PC-3 (cell line): ENCODE measurements at regions not wholly inside any gene's neighbourhood (a gene's known extent, or its start where the extent isn't known, plus 50 kb on each side); places are given as distances from the start of the nearest gene placed in this dataset.

Experiments used
- EZH2 ChIP-seq: fragments of 300-600 bp; sonication (generic); IDR thresholded peaks from one replicate; pipeline ENCODE4 v1.6.1; 2017; ENCODE audit warnings: antibody characterized with exemption, mild to moderate bottlenecking, low read length; ENCODE audit not compliant: unreplicated experiment
- TF ChIP-seq, protein P1 (sequence below): fragments of 300-600 bp; sonication (generic); conservative IDR thresholded peaks from 2 replicates; pipeline ENCODE4 v1.5.1; 2017; ENCODE audit warnings: antibody characterized with exemption, low read depth, mild to moderate bottlenecking, low read length

DNA sequence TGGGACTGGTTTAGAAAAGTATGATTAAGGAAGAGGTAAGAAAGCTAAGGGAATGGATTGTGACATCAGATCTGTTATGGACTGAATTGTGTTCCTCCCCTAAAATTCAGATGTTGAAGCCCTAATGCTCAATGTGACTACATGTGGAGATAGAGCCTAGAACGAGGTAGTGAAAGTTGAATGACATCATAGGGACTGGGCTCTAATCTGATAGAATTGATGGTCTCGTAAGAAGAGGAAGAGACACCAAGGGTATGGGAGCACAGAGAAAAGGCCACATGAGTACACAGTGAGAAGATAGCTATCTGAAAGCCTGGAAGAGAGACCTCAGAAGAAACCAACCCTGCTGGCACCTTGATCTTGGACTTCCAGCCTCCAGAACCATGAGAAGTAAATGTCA, 178.3 kb downstream of the TRIB2 start:
- TF ChIP-seq, protein P1, sequence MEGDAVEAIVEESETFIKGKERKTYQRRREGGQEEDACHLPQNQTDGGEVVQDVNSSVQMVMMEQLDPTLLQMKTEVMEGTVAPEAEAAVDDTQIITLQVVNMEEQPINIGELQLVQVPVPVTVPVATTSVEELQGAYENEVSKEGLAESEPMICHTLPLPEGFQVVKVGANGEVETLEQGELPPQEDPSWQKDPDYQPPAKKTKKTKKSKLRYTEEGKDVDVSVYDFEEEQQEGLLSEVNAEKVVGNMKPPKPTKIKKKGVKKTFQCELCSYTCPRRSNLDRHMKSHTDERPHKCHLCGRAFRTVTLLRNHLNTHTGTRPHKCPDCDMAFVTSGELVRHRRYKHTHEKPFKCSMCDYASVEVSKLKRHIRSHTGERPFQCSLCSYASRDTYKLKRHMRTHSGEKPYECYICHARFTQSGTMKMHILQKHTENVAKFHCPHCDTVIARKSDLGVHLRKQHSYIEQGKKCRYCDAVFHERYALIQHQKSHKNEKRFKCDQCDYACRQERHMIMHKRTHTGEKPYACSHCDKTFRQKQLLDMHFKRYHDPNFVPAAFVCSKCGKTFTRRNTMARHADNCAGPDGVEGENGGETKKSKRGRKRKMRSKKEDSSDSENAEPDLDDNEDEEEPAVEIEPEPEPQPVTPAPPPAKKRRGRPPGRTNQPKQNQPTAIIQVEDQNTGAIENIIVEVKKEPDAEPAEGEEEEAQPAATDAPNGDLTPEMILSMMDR = no peak
- no peak for TF ChIP-seq EZH2
